NOMO-1 treated with DMSO at 0.1 percent for 48 hours (cell line): ENCODE measurements at regions not wholly inside any gene's neighbourhood (a gene's known extent, or its start where the extent isn't known, plus 50 kb on each side); places are given as distances from the start of the nearest gene placed in this dataset.

ENCODE experiments used
- DNase-seq: peaks from one replicate; lab custom pipeline; 2025; ENCODE audit not compliant: unreplicated experiment; lab: John Stamatoyannopoulos, UW

DNA sequence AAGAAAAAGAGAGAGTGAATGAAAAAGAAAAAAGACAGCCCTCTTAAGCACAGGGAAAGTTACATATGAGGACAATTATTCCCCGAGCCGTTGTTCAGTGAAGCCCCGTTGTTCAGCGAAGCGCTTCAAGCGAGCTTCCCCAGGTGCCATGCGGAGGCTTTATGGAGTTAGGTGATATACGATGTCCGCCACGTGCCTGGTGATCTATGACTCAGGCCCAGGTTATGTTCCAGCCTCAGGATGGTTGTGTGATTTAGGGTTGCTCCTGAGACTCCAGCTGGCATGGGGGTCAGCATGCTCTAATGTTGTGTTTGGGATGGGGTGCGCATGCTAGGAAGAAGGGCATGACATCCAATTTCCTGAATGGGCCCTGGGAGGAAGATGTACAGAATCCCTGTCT lies 365.6 kb downstream of the CDK5RAP2 start:
- no peak for DNase-seq

- DNase-seq = no peak
Measured at GRCh38 chr9:120212853-120213200, 367.1 kb downstream of the CDK5RAP2 start.

- DNase-seq = no peak
Measured at GRCh38 chr9:120212153-120212852, 367.7 kb downstream of the CDK5RAP2 start.

GRCh38 chr9:120210274-120210673 lies 369.7 kb downstream of the CDK5RAP2 start:
- DNase-seq = no peak

DNA sequence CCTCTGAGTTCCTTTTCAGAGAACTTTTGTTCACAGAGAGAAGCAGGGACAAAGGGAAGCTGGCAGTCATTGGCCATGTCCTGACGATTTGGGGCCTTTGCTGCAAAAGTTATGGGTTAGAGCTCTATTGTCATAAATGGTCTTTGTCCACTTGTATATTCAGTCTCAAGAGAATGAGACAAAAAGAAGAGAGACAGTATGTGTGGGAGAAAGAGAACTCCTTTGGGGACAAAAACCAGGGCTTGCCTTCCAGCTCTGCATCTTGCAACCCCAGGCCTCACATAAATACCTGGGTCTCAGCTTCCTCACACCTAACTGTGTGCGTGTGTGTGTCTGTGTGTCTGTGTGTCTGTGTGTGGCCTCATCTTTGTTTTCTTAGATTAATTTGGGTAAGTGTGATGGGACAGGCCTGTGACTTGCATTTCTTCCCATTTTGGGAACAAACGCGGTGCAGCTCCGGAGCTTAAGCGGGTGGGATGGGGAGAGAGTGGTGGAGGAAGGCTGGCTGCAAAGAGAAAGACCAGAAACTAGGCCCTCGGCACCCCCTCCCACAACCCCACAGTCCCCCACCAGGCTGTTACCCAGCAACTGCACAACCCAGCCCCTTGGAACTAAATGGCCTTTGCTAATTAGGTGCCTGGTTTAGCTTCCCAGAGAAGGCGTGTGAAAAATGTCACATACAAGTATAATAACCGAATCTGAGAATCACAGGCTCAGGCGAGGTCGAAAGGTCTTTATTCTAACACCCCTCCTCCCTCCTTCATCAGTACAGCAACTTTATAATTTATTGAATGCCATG lies 376.9 kb downstream of the CDK5RAP2 start:
- no peak for DNase-seq

DNA sequence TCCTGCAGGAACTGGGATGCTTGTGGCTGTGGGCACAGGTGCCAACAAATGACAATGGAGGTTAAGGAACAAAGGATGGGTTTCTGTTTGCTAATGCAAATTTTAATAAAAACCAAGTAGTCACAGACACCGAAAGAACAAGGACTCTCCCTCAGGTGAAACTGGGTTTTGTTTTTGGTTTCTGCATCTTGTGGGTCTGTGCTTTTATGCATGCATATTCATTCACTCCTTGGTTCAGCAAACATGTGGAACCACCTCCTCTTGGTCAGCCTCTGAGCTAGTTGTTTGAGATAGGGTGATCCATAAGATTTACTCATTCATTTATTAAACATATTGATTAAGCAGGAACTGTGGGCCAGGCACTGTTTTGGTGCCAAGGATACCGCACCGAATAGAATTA lies 381.9 kb downstream of the CDK5RAP2 start:
- no peak for DNase-seq

GRCh38 chr9:120197605-120198004 lies 382.4 kb downstream of the CDK5RAP2 start:
- no peak for DNase-seq

GRCh38 chr9:120191141-120191540 lies 388.8 kb downstream of the CDK5RAP2 start:
- no peak for DNase-seq

DNA sequence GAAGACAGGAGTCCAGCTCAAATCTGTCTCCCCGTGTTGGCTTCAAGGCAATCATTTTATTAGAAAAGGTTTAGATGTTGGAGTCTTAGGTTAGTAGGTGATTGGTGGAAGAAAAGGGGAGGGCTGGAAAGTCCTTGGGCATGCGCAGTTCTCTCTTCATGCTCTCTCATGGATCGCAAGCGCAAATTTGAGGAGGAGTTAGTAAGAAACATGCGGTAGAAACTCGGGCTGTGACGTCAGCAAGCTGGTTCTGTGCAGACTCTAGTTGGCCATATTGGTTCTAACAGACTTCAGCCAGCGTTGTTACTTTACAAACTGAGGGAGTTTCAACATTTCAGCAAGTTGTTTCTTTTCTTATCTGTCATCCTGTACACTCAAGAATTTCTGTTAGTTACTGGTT lies 392.2 kb downstream of the CDK5RAP2 start:
- DNase-seq = no peak

DNA sequence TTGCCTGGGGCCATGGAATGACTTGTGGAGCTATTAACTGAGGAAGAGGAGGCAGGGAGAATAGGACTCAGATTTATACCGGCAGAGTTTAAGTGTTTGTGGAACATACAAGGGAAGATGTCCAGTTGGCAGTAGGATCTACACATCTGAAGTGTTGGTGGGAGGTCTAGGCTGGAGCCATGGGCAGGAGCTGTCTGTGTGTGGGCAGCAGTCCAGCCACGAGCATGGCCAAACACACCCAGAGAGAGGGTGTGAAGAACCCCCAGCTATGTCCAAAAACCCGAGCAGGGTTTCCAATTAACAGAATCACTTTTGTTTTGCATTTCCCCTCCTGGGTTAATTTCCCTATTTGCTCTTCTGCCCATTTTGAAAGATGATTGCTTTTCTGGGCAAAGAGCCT lies 393.7 kb downstream of the CDK5RAP2 start:
- DNase-seq = no peak

DNA sequence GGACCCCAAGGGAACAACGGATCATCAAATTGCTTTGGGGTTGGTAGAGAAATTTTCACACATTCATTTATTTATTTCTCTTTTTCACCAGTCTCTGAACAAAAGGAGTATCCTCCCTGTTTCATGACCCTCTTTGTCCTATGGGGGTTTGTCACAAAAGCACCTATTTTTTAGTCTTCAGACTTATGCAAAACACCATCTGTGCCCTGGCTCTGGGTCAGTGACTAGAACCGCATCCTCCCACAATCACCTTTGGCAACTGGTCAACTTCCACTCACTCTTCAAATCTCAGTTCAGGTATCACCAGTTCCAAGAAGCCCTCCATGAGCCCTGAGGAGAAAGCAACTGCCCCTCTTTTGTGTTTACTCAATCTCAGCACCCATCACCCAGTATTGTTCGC lies 395.7 kb downstream of the CDK5RAP2 start:
- no peak for DNase-seq

DNA sequence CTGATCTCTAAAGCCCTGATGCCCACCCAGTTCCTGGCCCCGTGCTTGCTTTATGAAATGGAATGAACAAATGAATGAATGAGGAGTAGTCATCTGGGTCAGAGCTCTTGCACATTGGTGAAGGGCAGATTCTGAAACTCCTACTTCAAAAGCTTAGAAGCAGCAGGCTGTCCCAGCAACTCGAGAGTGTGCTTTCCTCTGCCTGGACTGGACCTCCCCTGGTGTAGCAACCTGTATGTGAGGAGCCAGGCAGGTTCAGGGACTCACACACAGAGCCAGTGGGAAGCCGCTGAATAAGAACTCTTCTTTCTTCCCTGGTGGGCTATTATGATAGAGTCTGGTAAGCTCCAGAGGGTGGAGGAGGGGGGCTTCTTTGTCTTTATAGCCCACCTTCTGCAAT lies 396.4 kb downstream of the CDK5RAP2 start:
- no peak for DNase-seq

DNA sequence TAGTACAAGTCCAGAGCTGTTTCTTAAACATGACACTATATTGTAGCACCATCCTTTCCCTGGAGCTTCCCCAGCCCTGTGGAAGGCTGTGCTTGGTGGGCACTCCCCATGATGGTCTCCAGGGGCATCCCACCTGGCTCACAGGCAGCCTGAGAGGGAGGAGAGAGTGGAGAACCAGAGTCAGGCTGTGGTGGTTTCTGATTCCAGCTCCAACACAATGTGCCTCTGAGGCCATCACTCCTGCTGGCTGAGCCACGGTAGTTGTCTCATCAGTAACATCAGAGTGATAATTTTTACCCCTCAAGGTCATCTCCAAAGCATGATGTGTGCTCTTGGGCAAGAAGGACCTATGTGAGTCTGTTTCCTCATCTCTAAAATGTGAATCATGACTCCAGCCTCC lies 398.0 kb downstream of the CDK5RAP2 start:
- DNase-seq = no peak

DNA sequence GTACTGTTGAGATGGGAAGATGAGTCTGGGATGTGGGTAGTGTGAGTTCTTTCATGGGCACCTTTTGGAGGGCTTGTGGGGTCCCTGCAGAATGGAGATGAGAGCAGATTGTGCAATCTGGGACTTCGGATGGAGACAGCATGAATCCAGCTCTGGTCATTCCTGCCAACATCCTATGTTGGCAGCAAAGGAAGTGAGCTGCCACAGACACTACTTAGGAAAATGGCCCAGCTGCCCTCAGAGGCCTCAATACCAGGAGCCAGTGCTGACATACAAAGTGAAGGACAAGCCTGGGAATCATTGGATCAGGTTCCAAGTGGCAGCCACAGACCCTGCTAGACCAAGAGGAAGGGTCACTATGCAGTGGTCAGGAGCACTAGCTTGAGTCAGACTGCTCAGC lies 402.8 kb downstream of the CDK5RAP2 start:
- no peak for DNase-seq

DNA sequence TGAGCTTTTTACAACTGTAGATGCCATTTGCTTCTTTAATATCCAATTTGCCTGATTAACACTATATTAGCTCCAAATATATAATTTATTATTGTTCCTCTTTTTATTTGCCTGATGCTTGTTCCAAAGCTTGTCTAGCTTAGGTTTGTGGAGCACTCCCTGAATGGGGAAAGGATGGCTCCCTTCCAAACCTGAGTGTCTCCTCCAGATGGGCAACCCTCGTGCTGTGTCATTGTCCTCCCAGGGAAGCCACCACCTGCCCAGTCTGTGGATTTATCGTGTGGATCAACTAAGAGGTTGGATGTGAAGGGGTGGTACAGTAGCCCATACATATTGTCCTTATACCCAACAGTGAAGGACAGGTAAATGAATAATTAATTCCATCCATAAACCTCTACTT lies 404.9 kb downstream of the CDK5RAP2 start:
- no peak for DNase-seq

DNA sequence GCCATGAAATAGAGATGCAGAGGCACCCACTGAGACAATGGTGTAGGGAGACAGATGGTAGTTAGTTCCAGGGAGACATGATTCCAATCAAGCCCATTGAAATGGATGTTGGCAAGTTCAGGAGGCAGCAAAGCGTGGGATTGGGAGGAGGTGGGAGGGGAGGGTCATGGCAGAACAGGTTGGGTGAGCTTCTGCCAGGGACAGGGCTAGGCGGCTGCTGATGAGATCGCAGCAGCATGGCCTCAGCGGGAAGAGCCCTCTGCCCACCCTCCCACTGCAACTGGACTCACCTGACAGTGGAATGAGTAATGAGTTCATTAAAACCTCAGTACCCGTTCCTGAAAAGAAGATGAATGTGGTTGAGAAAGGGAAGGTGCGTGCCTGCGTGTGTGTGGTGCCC lies 418.2 kb downstream of the CDK5RAP2 start:
- DNase-seq = no peak

GRCh38 chr9:120158221-120158620 lies 421.7 kb downstream of the CDK5RAP2 start:
- no peak for DNase-seq

- DNase-seq = no peak
Measured at GRCh38 chr9:120156376-120156775, 423.6 kb downstream of the CDK5RAP2 start.

- no peak for DNase-seq
Measured at GRCh38 chr9:120153258-120153657, 426.7 kb downstream of the CDK5RAP2 start.

- DNase-seq = no peak
Measured at GRCh38 chr9:120152295-120152694, 427.7 kb downstream of the CDK5RAP2 start.

- no peak for DNase-seq
Measured at GRCh38 chr9:120151806-120152205, 428.2 kb downstream of the CDK5RAP2 start.

DNA sequence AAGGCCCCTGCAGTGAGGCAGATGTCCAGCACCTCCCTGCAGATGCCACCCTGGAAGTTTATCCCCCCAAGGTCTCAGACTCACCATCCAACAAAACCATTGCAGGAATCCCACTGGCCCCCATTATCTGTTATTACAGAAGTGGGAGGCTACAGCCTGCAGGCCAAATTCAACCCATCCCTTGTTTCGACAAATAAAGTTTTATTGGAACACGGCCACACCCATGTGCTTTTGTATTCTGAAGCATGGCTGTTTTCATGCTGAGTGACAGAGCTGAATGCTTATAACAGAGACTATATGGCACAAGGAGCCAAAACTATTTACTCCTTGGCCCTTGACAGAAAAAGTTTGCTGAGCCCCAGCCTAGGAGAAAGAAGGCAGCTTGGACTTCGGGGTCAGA lies 428.8 kb downstream of the CDK5RAP2 start:
- DNase-seq = no peak

DNA sequence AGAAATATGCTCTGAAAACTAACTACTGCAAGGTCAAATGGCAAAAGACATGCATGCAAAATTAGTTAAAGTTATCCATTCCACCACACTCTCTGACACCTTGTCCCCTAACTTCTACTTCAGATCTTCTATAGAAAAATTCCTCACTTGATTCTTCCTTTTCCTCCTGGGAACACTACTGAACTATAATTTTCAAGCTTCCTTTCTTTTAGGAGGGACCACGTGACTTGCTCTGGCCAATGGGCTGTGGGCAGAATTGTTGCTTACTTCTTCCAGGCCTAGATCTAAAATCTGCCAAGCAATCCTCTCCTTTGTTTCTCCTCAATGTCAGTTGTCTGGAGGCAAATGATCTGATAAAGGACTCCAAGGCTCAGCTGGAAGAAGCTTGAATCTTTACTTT lies 441.0 kb downstream of the CDK5RAP2 start:
- no peak for DNase-seq
